NT2/D1 (cell line): ENCODE measurements at regions not wholly inside any gene's neighbourhood (a gene's known extent, or its start where the extent isn't known, plus 50 kb on each side); places are given as distances from the start of the nearest gene placed in this dataset.

Experiments
- YY1 ChIP-seq: IDR thresholded peaks from 2 replicates; pipeline ENCODE4 v1.6.1; 2011; ENCODE audit not compliant: insufficient read length, insufficient read depth
- ZNF274 ChIP-seq: IDR thresholded peaks from 2 replicates; pipeline ENCODE4 v1.6.1; 2011; ENCODE audit warnings: mild to moderate bottlenecking, low read depth, low read length

GRCh38 chr10:129394518-129395328 lies 72.3 kb upstream of the MGMT start:
- TF ChIP-seq ZNF274 (no peak), YY1 (no peak)
